Breast epithelium (tissue), 3 donors: ENCODE measurements at regions not wholly inside any gene's neighbourhood (a gene's known extent, or its start where the extent isn't known, plus 50 kb on each side); places are given as distances from the start of the nearest gene placed in this dataset.

Source experiments
- CTCF ChIP-seq, 3 donors: fragments of 450-650 bp; IDR thresholded peaks; one replicate each; pipeline ENCODE4 v1.5.1; 2016 to 2017; ENCODE audit warnings: antibody characterized with exemption in 3 of 3, mild to moderate bottlenecking in 3 of 3, moderate library complexity in 3 of 3
- POLR2A ChIP-seq: fragments of 450-650 bp; IDR thresholded peaks from one replicate; pipeline ENCODE4 v1.6.1; 2016; ENCODE audit warnings: antibody characterized with exemption, mild to moderate bottlenecking, moderate library complexity
- POLR2AphosphoS5 ChIP-seq, 3 donors: sonication (generic); formaldehyde crosslinking; IDR thresholded peaks; one replicate each; pipeline ENCODE4 v1.6.1; 2017; ENCODE audit warnings: antibody characterized with exemption in 3 of 3

GRCh38 chr10:6929148-6929830 lies 349.2 kb upstream of the PRKCQ start:
- TF ChIP-seq CTCF (IDR thresholded peaks at IDR 0.05) (no peak), POLR2A (no peak), POLR2AphosphoS5 (IDR thresholded peaks at IDR 0.05) (no peak)
